NCI-H2029 treated with DMSO at 0.1 percent for 48 hours (cell line): ENCODE measurements at regions not wholly inside any gene's neighbourhood (a gene's known extent, or its start where the extent isn't known, plus 50 kb on each side); places are given as distances from the start of the nearest gene placed in this dataset.

Source experiments
- DNase-seq: peaks from one replicate; lab custom pipeline; 2025; lab: John Stamatoyannopoulos, UW

DNA sequence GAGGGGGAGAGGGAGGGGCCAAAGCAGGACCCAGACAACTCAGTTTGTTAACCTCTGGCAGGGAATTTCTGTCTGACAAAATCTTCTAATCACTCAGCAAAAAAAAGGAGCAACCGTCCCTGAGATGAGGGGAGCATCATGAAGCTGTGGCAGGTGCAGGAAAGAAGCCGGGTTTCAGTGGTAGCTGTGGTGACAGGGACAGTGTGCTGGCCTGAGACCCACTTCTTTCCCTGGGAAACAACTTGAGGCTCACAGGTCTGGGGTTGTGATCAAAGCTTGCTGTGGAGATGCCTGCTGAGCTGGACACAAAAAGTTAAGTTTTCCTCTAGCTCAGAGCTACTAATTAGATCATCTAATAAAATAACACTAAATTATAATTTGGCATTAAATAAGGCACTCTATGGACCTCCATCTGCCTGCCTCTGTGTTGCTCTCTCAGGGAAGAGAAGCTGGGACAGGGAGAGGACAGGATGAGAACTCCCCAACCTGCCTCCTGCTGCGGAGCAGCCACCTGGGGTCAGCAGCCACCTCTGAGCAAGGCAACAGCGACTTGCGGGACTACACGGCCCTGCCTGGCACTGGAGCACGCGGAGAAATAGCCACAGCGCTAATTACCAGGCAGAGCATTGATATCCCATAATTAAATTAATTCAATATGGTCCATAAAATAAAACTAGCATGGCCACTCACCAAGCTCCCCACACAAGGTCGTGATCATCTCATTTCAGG is 104.6 kb upstream of the TEX51 start:
- DNase-seq: no peak

DNA sequence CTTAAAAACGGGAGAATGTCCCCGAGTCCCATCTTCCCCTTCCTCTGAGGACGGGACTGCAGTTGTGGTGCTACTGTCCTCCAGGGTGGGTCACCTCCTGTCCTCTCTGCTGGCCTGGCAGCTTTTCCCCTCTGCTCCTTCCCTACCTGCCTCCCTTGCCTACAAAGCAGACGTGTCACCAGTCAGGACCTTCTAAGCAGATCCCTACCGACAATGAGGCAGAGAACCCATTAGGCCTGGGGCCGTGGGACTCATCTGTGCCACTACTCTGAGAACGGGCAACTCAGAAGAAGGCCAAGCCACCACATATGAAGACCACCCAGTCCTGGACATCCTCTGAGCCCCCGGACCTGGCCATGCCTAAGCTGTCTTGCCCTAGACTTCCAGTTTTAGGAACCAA is 103.0 kb upstream of the TEX51 start:
- no peak for DNase-seq

DNA sequence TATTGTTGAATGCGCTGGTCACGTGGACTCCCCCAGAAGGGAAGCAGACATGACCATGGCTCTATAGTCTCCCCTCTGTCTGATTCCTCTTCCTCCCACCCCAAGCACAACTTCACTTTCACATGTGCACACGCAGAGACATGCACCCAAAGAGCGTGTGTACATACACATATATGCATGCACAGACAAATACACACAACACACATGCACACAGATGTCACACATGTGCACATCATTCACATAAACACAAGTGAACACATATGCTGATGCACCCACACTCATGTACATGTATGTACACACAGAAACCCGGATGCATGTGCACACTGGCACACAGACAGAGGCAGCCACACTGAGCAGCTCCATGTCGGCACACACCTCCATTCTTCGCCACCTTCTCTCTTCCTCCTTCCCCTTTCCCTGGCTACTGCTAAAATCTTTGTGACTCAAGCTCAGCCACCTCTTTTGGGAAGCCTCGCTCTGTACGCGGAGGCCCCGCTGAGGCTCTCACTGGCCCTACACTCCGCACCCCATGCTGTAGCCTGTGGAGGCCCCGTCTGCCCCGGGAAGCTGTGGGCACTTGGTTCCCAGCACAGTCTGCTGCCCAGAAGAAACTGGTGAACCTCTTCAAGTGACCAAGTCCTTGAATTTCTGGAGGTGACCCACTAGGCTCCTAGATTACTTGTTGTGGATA is 101.6 kb upstream of the TEX51 start:
- DNase-seq: no peak

DNA sequence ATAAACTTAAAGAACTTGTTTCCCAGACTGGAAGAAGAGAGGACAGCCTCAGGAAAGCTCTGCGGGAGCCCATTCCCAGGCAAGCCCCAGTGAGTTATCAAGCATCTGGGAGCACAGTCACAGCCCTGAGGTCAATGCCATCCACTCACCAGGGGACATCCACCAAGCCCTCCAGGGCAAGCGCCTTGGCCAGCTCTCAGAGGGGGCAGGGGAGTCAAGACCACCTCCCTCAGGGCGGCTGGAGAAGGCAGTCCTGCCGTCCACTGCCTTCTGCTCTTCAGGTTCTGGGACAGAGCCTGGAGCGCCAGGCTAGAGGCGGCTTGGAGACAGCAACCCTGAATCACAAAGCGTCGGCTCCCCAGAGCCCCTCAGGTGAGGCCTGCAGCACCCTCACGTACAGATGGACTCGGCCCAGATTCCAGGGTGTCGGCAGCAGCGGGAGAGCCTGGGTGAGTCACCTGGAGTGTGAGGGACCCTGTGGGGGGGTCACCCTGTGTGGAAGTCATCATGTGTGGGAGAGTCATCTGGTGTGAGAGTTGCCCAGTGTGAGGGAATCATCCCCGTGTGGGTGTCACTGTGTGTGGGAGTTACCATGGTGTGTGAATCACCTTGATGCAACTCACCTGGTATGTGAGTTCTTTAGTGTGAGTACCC is 100.9 kb upstream of the TEX51 start:
- no peak for DNase-seq

DNA sequence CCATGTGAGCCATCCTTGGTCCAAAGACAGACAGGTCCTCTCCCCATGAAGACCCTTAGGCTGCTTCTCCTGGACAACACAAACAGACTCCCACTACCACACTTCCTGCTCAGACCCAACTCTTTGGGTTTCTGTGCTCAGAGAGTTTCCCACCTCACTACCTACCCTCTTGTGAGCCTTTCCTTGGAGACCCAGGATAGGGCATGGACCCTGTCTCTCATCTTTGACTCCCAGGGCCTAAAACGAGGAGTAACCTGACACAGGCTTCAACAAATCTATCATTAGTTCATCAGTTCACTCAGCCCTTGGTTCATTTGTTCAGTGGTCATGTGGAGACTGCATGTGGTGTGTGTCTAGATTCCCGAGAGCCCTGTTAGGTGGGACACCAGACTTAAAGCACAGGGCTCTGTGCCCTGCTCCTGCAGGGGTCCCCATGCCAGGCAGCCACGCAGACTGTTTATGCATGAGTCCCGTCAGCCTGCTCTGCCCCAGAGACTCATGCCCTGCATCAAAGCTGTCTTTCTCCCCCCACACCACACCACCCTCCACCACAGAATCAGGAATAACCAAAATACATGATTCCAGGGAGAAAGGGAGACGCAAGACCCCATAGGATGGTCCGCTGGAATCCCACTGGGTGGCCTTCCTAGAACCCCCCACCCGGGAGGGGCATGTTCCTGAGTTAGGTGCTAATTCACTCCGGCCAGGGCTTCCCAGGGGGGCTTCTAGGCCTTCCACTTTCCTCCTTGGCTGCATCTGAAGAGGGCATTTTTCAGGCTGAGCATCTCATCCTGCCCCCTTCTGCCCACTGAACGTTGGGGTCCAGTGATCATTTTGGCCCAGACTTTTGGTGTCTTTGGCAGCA is 100.2 kb upstream of the TEX51 start:
- DNase-seq: no peak

DNA sequence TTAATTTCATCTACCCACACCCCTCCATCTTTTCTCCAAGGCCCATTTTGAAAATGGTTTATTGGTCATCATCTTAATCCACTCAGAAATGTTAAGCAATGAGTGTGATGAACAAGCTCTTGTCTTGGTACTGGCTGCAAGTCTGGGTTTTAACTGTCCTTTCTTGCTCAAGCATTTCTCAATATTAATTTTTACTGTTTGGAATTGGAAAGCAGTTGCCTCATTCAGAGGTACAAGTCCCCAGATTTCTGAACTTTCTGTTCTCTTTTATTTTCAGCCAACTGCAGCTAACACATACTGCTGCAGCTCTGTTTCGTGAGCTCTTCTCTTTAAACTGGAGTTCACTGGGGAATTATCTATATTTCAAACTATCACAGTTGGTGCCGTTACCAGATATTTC is 99.4 kb upstream of the TEX51 start:
- DNase-seq: no peak

DNA sequence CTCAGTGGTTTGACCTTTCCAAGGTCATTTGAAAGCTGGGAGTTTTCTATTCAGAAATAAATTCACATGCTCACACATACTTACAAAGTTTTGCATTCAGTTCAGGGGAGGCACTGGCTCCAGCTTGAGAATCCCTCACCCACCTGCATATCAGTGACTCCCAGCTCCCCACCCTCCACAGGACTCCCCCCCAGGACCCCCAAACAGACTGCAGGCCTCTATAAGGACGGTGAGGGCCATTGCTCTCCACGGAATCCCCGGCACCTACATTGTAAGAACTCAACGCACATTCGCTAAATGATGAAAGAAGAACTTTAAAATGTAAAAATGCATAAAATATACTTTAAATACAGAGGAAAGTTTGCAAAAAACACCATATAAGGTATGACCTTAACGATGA is 97.2 kb upstream of the TEX51 start:
- DNase-seq: no peak

DNA sequence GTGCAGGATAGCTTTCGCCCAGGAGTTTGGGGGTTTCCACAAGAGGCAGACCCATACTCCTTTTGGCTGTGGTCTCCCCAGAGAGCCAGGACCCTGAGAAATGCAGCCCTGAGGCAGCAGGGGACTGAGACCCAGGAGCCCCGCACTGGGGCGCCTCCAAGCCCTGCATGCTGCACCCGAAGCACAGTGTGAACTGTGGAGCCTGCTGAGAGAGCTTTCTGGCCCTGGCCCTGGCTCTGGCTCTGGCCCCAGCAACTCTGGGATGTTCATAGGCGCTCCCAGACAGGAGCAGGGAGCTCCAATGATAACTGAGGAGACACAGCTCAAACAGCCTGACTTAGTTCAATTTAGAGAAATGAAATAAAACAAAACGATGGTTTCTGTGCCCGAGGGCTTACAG is 96.4 kb upstream of the TEX51 start:
- DNase-seq: no peak

DNA sequence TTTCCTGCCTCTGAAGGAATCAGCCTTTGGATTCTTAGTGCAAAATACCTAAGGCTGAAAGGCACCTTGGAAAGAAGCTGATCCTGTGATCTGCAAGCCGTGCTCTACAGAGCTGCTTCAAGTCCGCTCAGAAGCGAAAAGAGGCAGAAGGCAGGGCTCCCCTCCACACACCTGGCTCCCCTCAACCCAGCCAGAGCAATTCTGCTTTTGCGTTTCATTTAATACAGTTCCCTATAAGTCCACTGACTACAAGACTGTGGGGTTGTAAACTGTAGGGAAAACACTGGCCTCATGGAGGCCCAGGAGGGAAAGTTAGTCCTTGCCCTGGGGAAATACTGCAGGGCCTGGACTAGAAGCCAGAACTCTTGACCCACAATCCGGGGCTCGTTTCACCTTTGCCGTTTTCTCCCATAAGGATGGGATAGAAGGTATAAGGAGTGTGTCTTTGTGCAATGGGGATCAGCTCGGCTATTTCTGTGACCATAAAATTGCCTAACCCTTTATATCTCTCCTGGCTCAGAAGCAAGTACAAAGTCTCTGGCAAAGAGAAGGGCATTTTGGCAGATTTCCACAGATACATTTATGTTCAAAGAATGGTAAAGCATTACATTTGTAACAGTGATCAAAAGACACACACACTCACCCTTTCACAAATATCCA is 95.8 kb upstream of the TEX51 start:
- DNase-seq: no peak

DNA sequence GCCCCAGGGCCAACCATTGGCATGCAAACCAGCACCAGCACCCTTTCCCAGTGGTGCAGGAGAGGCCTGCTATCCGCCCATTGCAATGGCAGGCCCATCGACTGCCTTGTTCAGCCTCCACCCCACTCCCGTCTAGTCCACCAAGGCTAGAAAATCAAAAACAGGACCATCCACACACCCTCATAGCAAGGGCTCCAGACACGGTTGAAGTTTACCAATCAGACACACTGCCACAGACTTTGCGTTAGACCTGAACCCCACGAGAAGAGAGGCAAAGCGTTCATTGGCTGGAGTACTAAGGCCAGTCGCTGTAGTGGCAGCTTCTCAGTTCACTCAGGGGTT is 95.3 kb upstream of the TEX51 start:
- DNase-seq: no peak

DNA sequence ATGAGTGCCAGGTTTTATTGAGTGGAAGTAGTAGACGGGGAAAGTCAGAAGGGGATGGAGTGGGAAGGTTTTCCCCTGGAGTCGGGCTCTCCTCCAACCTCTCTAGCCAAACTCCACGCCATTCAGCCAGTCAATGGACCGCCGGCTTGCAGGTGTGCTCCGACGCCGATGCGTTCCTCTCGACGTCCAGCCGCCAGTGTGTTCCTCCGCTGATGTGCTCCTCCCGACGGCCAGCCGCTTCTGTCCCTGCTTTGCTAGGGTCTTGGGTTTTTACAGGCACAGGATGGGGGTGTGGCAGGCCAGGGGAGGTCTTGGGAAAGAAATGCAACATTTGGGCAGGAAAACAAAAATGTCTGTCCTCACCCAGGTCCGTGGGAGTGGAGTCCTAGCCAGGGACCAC is 94.3 kb upstream of the TEX51 start:
- no peak for DNase-seq

DNA sequence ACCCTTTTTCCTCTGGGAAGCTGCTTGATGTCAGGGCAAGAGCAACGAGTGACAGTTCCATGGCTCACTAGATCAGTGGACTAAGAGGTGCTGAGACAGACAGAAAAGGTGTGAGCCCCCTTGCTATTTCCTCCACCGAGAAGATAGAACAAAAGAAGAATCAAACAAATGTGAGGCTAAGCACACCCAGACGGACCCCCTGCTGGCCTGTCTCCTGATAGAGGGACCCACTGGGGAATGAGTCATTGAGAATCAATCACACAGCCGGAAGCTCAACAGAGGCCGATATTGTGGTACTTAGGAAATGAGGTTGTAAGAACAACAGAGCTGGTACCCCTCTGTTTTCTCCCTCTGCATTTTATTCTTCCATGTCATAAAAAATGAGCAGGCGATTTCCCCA is 89.8 kb upstream of the TEX51 start:
- no peak for DNase-seq

DNA sequence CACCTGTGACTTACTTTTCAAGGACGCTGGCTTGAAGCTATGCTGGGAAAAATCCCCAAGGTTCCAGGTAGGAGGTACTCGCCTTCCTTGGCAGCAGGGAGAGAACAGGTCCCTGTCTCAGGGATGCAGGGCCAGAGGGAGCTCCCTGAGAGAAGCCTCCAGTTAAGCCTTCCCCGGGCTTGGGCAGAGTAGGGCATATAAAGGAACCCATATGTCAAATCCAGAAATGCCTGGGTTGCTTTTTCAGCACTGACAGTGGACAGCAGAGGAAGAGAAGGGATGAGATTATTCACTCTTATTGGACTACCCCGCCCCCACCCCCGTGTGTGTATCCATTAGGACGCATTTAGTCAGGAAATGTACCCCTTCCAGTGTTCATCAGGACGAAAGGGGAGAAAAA is 89.3 kb upstream of the TEX51 start:
- DNase-seq: no peak

DNA sequence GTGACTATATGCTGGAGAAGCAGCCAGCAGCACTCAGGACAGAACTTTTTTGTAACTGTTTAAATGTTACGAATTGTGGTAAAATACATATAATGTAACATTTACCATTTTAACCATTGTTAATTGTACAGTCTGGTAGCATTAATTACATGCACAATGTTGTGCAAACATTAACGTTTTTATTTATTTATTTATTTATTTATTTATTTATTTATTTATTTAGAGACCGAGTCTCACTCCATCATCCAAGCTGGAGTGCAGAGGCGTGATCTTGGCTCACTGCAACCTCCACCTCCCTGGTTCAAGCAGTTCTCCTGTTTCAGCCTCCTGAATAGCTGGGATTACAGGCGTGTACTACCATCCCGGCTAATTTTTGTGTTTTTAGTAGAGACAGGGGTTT is 88.7 kb upstream of the TEX51 start:
- DNase-seq: no peak

DNA sequence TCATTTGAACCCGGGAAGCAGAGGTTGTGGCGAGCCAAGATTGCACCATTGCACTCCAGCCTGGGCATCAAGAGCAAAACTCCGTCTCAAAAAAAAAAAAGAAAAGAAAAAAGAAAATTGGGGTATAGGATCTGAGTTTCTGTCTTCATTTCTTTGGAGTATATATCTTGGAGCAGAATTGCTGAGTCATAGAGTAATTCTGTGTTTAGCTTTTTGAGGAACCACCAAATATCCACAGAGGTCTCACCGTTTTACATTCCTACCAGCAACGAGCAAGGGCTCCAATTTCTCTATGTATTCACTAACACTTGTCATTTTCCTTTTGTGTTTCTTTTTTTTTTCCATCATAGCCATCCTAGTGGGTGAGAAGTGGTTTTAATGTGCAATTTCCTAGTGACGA is 87.6 kb upstream of the TEX51 start:
- no peak for DNase-seq

DNA sequence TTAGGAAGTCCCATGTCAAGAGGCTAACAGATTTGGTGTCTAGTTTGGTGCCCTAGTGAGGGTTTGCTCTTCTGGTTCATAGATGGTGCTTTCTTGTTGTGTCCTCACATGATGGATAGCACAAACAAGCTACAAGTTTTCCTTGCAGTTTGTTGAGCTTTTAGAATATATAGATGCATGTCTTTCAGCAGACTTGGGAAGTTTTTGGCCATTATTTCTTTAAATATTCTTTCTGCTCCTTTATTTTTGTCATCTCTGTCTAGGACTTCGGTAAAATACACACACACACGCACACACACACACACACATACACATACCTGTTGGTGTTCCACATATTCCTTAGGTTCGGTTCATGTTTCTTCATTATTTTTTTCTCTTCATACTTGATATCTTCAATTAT is 81.5 kb upstream of the TEX51 start:
- no peak for DNase-seq

DNA sequence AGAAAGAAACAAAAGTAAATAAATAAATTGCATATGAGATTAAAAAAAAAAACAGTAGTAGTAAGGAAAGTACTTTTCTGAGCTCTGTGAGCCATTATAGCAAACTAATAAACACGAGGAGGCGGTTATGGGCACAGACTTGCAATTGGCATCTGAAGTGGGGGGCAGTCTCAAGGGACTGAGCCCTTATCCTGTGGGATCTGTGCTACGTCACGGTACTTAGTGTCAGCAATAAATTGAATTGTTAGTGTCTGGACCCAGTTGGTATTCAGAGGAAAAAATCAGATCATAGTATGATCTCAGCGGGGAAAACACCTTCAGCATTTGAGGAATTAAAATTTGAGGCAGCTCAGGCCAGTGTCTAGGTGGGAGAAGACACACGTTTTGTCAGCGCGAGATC is 76.6 kb upstream of the TEX51 start:
- DNase-seq: no peak

DNA sequence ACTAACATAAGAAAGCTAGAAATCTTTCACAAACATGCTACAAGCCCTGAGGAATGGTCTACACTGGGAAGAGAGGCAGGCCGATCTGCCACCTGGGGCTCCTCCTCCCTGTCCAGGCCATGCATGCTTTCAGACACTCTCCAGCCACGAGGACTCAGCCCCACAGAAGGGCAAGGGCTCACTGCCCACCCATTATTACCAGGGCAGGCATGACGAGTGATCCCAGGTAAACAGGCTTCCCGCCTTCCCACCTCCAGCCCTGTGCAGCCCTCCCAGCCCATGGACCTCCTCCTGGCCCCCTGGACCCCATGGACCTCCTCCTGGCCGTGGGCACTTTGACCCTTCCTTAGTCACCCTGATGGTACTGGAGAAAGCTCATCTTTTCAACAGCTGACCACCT is 75.8 kb upstream of the TEX51 start:
- DNase-seq: no peak

DNA sequence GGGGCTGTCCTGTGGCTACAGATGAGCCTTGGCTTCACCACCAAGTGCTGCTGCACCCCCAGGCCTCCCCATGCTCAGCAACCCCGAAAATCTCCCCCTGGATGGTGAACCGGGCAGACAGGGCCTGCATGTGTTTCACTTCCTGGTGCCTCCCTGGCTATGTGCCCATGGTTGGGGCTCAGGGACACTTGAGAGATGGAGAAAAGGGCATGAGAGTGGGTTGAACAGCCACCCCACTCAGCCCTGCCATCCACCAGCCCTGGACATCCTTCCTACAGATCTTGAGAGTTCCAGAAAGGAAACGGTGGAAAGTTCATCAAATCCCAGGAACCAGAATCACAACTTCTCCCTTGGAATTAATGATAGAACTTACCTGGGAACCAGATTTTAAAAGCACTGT is 74.7 kb upstream of the TEX51 start:
- no peak for DNase-seq

DNA sequence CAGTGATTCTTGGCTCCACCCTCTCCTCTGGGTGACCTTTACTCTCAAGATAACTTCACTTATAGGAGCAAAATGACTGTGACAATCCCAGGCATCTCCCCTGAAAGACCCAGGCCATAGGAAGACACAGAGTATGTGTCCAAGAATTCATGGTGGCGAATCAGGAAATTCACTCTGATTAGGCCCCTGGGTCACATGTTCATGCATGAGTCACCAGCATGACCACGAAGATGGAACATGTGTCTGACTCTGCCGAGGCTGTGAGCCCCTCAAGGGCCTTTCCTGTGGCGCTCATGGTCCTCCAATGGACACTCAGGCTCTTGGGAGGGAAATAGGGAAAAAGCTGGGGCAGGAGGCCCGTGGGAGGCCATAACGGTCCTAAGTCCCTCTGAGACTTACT is 74.0 kb upstream of the TEX51 start:
- DNase-seq: no peak

DNA sequence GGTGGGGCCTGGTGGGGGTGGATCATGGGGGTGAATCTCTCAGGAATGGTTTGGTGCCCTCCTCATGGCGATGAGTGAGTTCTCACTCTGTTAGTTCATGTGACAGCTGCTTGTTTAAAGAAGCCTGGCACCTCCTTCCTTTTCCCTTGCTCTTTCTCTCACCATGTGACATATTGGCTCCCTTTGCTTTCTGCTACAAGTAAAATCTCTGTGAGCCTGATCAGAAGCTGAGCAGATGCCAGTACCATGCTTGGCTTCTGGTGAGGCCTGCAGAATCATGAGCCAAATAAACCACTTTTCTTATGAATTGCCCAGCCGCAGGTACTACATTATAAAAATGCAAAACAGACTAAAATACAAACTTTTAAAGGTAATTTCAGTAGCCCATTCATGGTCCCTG is 73.4 kb upstream of the TEX51 start:
- DNase-seq: no peak

DNA sequence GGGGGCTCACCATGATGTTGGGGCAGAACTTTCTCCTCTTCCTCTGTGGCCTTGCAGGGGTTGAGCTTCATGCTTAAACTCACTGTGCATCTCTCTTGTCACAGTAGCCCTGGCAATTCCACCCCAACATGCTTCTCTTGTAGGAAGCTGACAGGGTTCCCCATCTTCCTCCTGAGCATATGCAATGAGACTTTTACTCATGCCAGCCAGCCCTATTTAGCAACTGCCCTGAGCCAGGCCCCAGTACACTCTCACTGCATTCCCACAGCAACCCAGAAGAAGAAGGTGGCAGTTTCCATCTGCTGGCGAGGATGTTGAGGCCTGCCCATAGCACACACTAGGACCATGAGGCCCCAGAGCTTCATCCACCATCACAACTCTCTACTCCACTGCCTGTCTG is 72.2 kb upstream of the TEX51 start:
- DNase-seq: no peak
